Brain microvascular endothelial cell (primary cell): ENCODE measurements at regions not wholly inside any gene's neighbourhood (a gene's known extent, or its start where the extent isn't known, plus 50 kb on each side); places are given as distances from the start of the nearest gene placed in this dataset.
A peak's percentile ranks its signal among the peaks of the same experiment; 100 is the strongest.
"Not testable (repeated sequence)": the region's sequence is repeated elsewhere in the genome, so short reads cannot be mapped to it uniquely, and the experiment has no call there.

ENCODE experiments used
- DNase-seq: peaks from one replicate; pipeline ENCODE4 v3.0.0-alpha.2; 2020
- H3K27ac ChIP-seq: fragments of 250-450 bp; sonication (Bioruptor Pico); 2 replicates; pipeline ENCODE4 v1.5.1; 2020; ENCODE audit warnings: mild to moderate bottlenecking, moderate library complexity
- H3K27me3 ChIP-seq: fragments of 250-450 bp; sonication (Bioruptor Pico); replicated peaks from 2 replicates; pipeline ENCODE4 v1.5.1; 2020; ENCODE audit warnings: mild to moderate bottlenecking
- H3K36me3 ChIP-seq: fragments of 250-450 bp; sonication (Bioruptor Pico); replicated peaks from 2 replicates; pipeline ENCODE4 v1.5.1; 2020; ENCODE audit warnings: mild to moderate bottlenecking
- H3K4me3 ChIP-seq: 2 replicates; pipeline ENCODE4 v1.5.1; 2011; ENCODE audit warnings: low read depth, mild to moderate bottlenecking, control low read depth, low read length, moderate library complexity
- CTCF ChIP-seq: IDR thresholded peaks from 2 replicates; pipeline ENCODE4 v1.5.1; 2011; ENCODE audit warnings: low read depth, mild to moderate bottlenecking, moderate library complexity, low read length, control low read depth, inconsistent platforms; ENCODE audit errors: missing control alignments
- in situ Hi-C: cut with HindIII; loops from 2 replicates; pipeline ENCODE4 v1.10.0; 2017; ENCODE audit warnings: low sequenced_read_pairs, low pct_ligation_motif_present

GRCh38 chr7:29734246-29734731, 72.0 kb upstream of the WIPF3 start:
- TF ChIP-seq CTCF = no peak
- no peak overlapping the region for H3K27ac ChIP-seq
- no peak for DNase-seq
- in situ Hi-C loops = no loop called here
- peaks cover 16% of the 10 kb centered on the region for H3K27me3 ChIP-seq
- no peak overlapping the region for H3K4me3 ChIP-seq
- H3K36me3 ChIP-seq = no peaks in the 10 kb centered on the region

- in situ Hi-C loops, H3K27ac ChIP-seq, H3K27me3 ChIP-seq, DNase-seq, H3K4me3 ChIP-seq, H3K36me3 ChIP-seq: not testable (repeated sequence)
Observed at GRCh38 chr7:29747645-29748245, 58.6 kb upstream of the WIPF3 start.

GRCh38 chr7:29748286-29749099, 57.8 kb upstream of the WIPF3 start:
- no peak overlapping the region for H3K27ac ChIP-seq
- peak; percentile 36 for DNase-seq
- no peaks in the 10 kb centered on the region for H3K27me3 ChIP-seq
- in situ Hi-C loops = no loop called here
- TF ChIP-seq CTCF = peak; percentile 62
- H3K36me3 ChIP-seq = no peaks in the 10 kb centered on the region
- no peak overlapping the region for H3K4me3 ChIP-seq

GRCh38 chr7:29749701-29750321, 56.5 kb upstream of the WIPF3 start:
- no peaks in the 10 kb centered on the region for H3K36me3 ChIP-seq
- DNase-seq = peak; percentile 4
- H3K27me3 ChIP-seq = no peaks in the 10 kb centered on the region
- H3K4me3 ChIP-seq = no peak overlapping the region
- no peak overlapping the region for H3K27ac ChIP-seq
- in situ Hi-C loops = no loop called here
- TF ChIP-seq CTCF = no peak

GRCh38 chr7:29750373-29750940, 55.9 kb upstream of the WIPF3 start:
- H3K27ac ChIP-seq, DNase-seq, H3K4me3 ChIP-seq, in situ Hi-C loops, H3K36me3 ChIP-seq, H3K27me3 ChIP-seq: not testable (repeated sequence)

- H3K27ac ChIP-seq, H3K36me3 ChIP-seq, DNase-seq, in situ Hi-C loops, H3K27me3 ChIP-seq, H3K4me3 ChIP-seq: not testable (repeated sequence)
Observed at GRCh38 chr7:29751012-29751411, 55.3 kb upstream of the WIPF3 start.

GRCh38 chr7:29754874-29755490, 51.3 kb upstream of the WIPF3 start:
- H3K4me3 ChIP-seq = no peak overlapping the region
- in situ Hi-C loops = no loop called here
- no peak for TF ChIP-seq CTCF
- no peak overlapping the region for H3K27ac ChIP-seq
- H3K27me3 ChIP-seq = peaks cover 11% of the 10 kb centered on the region
- no peaks in the 10 kb centered on the region for H3K36me3 ChIP-seq
- DNase-seq = no peak
